ENCODE measurements at regions not wholly inside any gene's neighbourhood (a gene's known extent, or its start where the extent isn't known, plus 50 kb on each side); places are given as distances from the start of the nearest gene placed in this dataset.
"Not testable (repeated sequence)": the region's sequence is repeated elsewhere in the genome, so short reads cannot be mapped to it uniquely, and the experiment has no call there.

DNA sequence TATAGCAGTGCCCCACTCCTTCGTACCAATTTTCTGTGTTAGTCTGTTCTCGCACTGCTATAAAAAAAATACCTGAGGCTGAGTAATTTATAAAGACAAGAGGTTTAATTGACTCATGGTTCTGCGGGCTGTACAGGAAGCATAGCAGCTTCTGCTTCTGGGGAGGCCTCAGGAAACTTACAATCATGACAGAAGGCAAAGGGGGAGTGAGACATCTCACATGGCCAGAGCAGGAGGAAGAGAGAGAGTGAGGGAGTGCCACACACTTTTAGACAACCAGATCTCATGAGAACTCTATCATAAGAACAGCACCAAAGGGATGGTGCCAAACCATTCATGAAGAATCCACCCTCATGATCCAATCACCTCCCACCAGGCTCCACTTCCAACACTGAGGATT, 133.8 kb upstream of the USP9X start:
- TF ChIP-seq, protein P1, sequence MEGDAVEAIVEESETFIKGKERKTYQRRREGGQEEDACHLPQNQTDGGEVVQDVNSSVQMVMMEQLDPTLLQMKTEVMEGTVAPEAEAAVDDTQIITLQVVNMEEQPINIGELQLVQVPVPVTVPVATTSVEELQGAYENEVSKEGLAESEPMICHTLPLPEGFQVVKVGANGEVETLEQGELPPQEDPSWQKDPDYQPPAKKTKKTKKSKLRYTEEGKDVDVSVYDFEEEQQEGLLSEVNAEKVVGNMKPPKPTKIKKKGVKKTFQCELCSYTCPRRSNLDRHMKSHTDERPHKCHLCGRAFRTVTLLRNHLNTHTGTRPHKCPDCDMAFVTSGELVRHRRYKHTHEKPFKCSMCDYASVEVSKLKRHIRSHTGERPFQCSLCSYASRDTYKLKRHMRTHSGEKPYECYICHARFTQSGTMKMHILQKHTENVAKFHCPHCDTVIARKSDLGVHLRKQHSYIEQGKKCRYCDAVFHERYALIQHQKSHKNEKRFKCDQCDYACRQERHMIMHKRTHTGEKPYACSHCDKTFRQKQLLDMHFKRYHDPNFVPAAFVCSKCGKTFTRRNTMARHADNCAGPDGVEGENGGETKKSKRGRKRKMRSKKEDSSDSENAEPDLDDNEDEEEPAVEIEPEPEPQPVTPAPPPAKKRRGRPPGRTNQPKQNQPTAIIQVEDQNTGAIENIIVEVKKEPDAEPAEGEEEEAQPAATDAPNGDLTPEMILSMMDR (IDR thresholded peaks at IDR 0.05), result not testable (repeated sequence)
- TF ChIP-seq POLR2AphosphoS5, POLR2A (IDR thresholded peaks at IDR 0.05): not testable (repeated sequence)

All from breast epithelium (tissue), 3 donors.